ENCODE measurements at regions not wholly inside any gene's neighbourhood (a gene's known extent, or its start where the extent isn't known, plus 50 kb on each side); places are given as distances from the start of the nearest gene placed in this dataset.

- CTCF ChIA-PET = no interaction called here
- no peaks in the 10 kb centered on the region for H3K9me3 ChIP-seq (ENCODE audit: control insufficient read depth, insufficient read depth, low read depth, low read length)
- no peak overlapping the region for H3K4me3 ChIP-seq (ENCODE audit: low read depth in 2 of 2, low read length in 2 of 2)
- TF ChIP-seq, protein P1, sequence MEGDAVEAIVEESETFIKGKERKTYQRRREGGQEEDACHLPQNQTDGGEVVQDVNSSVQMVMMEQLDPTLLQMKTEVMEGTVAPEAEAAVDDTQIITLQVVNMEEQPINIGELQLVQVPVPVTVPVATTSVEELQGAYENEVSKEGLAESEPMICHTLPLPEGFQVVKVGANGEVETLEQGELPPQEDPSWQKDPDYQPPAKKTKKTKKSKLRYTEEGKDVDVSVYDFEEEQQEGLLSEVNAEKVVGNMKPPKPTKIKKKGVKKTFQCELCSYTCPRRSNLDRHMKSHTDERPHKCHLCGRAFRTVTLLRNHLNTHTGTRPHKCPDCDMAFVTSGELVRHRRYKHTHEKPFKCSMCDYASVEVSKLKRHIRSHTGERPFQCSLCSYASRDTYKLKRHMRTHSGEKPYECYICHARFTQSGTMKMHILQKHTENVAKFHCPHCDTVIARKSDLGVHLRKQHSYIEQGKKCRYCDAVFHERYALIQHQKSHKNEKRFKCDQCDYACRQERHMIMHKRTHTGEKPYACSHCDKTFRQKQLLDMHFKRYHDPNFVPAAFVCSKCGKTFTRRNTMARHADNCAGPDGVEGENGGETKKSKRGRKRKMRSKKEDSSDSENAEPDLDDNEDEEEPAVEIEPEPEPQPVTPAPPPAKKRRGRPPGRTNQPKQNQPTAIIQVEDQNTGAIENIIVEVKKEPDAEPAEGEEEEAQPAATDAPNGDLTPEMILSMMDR (IDR thresholded peaks at IDR 0.05) = no peak
- TF ChIP-seq, protein P2, sequence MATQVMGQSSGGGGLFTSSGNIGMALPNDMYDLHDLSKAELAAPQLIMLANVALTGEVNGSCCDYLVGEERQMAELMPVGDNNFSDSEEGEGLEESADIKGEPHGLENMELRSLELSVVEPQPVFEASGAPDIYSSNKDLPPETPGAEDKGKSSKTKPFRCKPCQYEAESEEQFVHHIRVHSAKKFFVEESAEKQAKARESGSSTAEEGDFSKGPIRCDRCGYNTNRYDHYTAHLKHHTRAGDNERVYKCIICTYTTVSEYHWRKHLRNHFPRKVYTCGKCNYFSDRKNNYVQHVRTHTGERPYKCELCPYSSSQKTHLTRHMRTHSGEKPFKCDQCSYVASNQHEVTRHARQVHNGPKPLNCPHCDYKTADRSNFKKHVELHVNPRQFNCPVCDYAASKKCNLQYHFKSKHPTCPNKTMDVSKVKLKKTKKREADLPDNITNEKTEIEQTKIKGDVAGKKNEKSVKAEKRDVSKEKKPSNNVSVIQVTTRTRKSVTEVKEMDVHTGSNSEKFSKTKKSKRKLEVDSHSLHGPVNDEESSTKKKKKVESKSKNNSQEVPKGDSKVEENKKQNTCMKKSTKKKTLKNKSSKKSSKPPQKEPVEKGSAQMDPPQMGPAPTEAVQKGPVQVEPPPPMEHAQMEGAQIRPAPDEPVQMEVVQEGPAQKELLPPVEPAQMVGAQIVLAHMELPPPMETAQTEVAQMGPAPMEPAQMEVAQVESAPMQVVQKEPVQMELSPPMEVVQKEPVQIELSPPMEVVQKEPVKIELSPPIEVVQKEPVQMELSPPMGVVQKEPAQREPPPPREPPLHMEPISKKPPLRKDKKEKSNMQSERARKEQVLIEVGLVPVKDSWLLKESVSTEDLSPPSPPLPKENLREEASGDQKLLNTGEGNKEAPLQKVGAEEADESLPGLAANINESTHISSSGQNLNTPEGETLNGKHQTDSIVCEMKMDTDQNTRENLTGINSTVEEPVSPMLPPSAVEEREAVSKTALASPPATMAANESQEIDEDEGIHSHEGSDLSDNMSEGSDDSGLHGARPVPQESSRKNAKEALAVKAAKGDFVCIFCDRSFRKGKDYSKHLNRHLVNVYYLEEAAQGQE (IDR thresholded peaks at IDR 0.05; ENCODE audit: insufficient read depth in 1 of 2, low read depth in 2 of 2, low read length in 1 of 2) = no peak
- TF ChIP-seq TCF7L2 (IDR thresholded peaks at IDR 0.05; ENCODE audit: low read depth, low read length) = no peak
- no peak for TF ChIP-seq POLR2AphosphoS5 (IDR thresholded peaks at IDR 0.05; ENCODE audit: low read depth, low read length)
- TF ChIP-seq SIN3A (IDR thresholded peaks at IDR 0.05; ENCODE audit: borderline replicate concordance, insufficient read depth, low read depth, low read length) = no peak
- DNase-seq (ENCODE audit: low read depth, low spot score) (no peak), ATAC-seq (no peak)
- H3K36me3 ChIP-seq (ENCODE audit: control insufficient read depth, insufficient read depth, low read length) = no peaks in the 10 kb centered on the region
- no peak overlapping the region for H3K27ac ChIP-seq (ENCODE audit: low read length)
- intact Hi-C loops (cut with micrococcal nuclease; ENCODE audit: unreplicated experiment) = no loop called here
- POLR2A ChIA-PET = no interaction called here
- in situ Hi-C loops (cut with HindIII; ENCODE audit: low pct_unique_long_range_greater_than_20kb, low sequenced_read_pairs) = no loop called here
- no peaks in the 10 kb centered on the region for H3K27me3 ChIP-seq (ENCODE audit: control insufficient read depth, insufficient read depth, low read length)
- BruUV-seq (replicated peaks) = no TSS peak
- H3K4me1 ChIP-seq (ENCODE audit: control insufficient read depth, insufficient read depth, low read length) = no peaks in the 10 kb centered on the region
Observed at GRCh38 chr10:107244122-107244521, 79.6 kb upstream of the SORCS1 start.

DNA sequence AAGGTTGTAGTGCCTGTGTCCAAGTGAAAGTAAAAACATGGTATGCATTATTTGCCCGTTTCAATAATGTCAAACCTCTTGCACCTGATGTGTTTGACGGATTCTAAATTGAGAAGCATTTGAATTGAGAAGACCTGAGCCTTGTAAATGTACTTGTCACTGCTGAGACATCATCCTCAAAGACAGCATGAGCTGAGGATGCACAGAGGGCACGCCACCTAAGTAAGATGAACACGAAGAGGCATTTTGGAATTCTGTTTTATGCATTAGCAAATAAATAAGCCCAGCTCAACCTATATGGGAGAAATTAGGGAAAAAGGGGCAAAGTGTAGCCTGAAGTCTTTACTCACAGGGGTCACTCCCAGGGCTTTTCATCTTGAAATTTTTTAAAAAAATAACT is 73.8 kb upstream of the SORCS1 start:
- TF ChIP-seq SIN3A (IDR thresholded peaks at IDR 0.05; ENCODE audit: borderline replicate concordance, insufficient read depth, low read depth, low read length) (no peak), TCF7L2 (IDR thresholded peaks at IDR 0.05; ENCODE audit: low read depth, low read length) (no peak), POLR2AphosphoS5 (IDR thresholded peaks at IDR 0.05; ENCODE audit: low read depth, low read length) (no peak)
- TF ChIP-seq, protein P2 (IDR thresholded peaks at IDR 0.05; ENCODE audit: insufficient read depth in 1 of 2, low read depth in 2 of 2, low read length in 1 of 2) = no peak
- TF ChIP-seq, protein P1 (IDR thresholded peaks at IDR 0.05) = no peak
- H3K4me1 ChIP-seq (ENCODE audit: control insufficient read depth, insufficient read depth, low read length) = no peaks in the 10 kb centered on the region
- H3K27ac ChIP-seq (ENCODE audit: low read length) = no peak overlapping the region
- in situ Hi-C loops (cut with HindIII; ENCODE audit: low pct_unique_long_range_greater_than_20kb, low sequenced_read_pairs) = no loop called here
- H3K36me3 ChIP-seq (ENCODE audit: control insufficient read depth, insufficient read depth, low read length) = no peaks in the 10 kb centered on the region
- H3K27me3 ChIP-seq (ENCODE audit: control insufficient read depth, insufficient read depth, low read length) = no peaks in the 10 kb centered on the region
- H3K4me3 ChIP-seq (ENCODE audit: low read depth in 2 of 2, low read length in 2 of 2) = no peak overlapping the region
- POLR2A ChIA-PET = no interaction called here
- CTCF ChIA-PET = no interaction called here
- no peaks in the 10 kb centered on the region for H3K9me3 ChIP-seq (ENCODE audit: control insufficient read depth, insufficient read depth, low read depth, low read length)
- intact Hi-C loops (cut with micrococcal nuclease; ENCODE audit: unreplicated experiment) = no loop called here
- ATAC-seq (no peak), DNase-seq (ENCODE audit: low read depth, low spot score) (no peak)
- no TSS peak for BruUV-seq (replicated peaks)

Measured in Panc1 (cell line).